HEK293 (cell line): ENCODE measurements at regions not wholly inside any gene's neighbourhood (a gene's known extent, or its start where the extent isn't known, plus 50 kb on each side); places are given as distances from the start of the nearest gene placed in this dataset.

Experiments
- ZNF391 ChIP-seq: fragments of 450-650 bp; formaldehyde crosslinking; IDR thresholded peaks from 2 replicates; pipeline ENCODE4 v1.5.1; 2016; ENCODE audit warnings: low read depth, missing biosample characterization, missing genetic modification characterization, borderline replicate concordance
- ZNF747 ChIP-seq: fragments of 450-650 bp; formaldehyde crosslinking; IDR thresholded peaks from 2 replicates; pipeline ENCODE4 v1.5.1; 2016; ENCODE audit warnings: missing biosample characterization, missing genetic modification characterization

GRCh38 chr6:168803874-168804273, 362.9 kb downstream of the SMOC2 start:
- no peak for TF ChIP-seq ZNF391 (tag by site-specific recombination)
- TF ChIP-seq ZNF747 (tag by site-specific recombination) = no peak
